ENCODE measurements at regions not wholly inside any gene's neighbourhood (a gene's known extent, or its start where the extent isn't known, plus 50 kb on each side); places are given as distances from the start of the nearest gene placed in this dataset.

- intact Hi-C loops (cut with DNase I) = no loop called here
- 74% methylated on average over 22 of the region's 22 CpGs for WGBS
- ATAC-seq (no peak), DNase-seq (no peak)
- Histone ChIP-seq H3K27me3 (ENCODE audit: control insufficient read depth, insufficient read depth) (peaks cover 3% of the 10 kb centered on the region), H3K4me1 (ENCODE audit: control insufficient read depth, insufficient read depth, low read length) (no peaks in the 10 kb centered on the region), H3K9me3 (ENCODE audit: control insufficient read depth, low read length) (no peaks in the 10 kb centered on the region), H3K27ac (ENCODE audit: low read length) (no peak overlapping the region), H3K4me3 (ENCODE audit: low read length) (no peak overlapping the region)
Measured at GRCh38 chr7:156177422-156178055, 365.3 kb upstream of the SHH start.

- intact Hi-C loops (cut with DNase I) = no loop called here
- H3K27me3 ChIP-seq (ENCODE audit: control insufficient read depth, insufficient read depth) = no peaks in the 10 kb centered on the region
- H3K9me3 ChIP-seq (ENCODE audit: control insufficient read depth, low read length) = no peaks in the 10 kb centered on the region
- H3K27ac ChIP-seq (ENCODE audit: low read length) = no peak overlapping the region
- H3K4me3 ChIP-seq (ENCODE audit: low read length) = no peak overlapping the region
- DNase-seq = no peak
- no peaks in the 10 kb centered on the region for H3K4me1 ChIP-seq (ENCODE audit: control insufficient read depth, insufficient read depth, low read length)
- 86% methylated on average over 7 of the region's 7 CpGs for WGBS
- ATAC-seq = no peak
Measured at GRCh38 chr7:156176039-156176438, 363.8 kb upstream of the SHH start.

DNA sequence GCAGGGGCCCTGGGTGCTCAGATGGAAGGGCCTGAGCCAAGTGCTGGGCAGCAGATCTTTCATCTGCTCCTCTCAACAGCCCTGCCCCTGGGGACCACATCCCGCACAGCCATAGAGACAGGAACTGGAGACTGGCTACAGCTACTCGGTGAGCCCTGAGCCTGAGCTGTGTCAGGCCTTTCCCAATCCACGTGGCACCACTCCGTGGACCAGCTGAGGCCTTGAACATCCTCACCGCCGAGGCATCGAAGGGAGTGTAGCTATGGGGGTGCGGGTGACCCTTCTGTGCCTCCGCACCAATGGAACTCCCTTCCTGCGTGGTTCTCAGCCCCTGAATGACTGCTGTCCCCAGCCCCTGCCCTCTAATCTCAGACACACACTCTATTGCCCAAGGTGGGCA, 362.7 kb upstream of the SHH start:
- WGBS = 82% methylated on average over 10 of the region's 10 CpGs
- Histone ChIP-seq H3K9me3 (ENCODE audit: control insufficient read depth, low read length) (no peaks in the 10 kb centered on the region), H3K4me3 (ENCODE audit: low read length) (no peak overlapping the region), H3K4me1 (ENCODE audit: control insufficient read depth, insufficient read depth, low read length) (no peaks in the 10 kb centered on the region), H3K27ac (ENCODE audit: low read length) (no peak overlapping the region), H3K27me3 (ENCODE audit: control insufficient read depth, insufficient read depth) (no peaks in the 10 kb centered on the region)
- no peak for DNase-seq
- intact Hi-C loops (cut with DNase I) = no loop called here
- no peak for ATAC-seq

- ATAC-seq (no peak), DNase-seq (no peak)
- WGBS = 87% methylated on average over 17 of the region's 17 CpGs
- Histone ChIP-seq H3K9me3 (ENCODE audit: control insufficient read depth, low read length) (no peaks in the 10 kb centered on the region), H3K27ac (ENCODE audit: low read length) (no peak overlapping the region), H3K27me3 (ENCODE audit: control insufficient read depth, insufficient read depth) (no peaks in the 10 kb centered on the region), H3K4me1 (ENCODE audit: control insufficient read depth, insufficient read depth, low read length) (no peaks in the 10 kb centered on the region), H3K4me3 (ENCODE audit: low read length) (no peak overlapping the region)
- intact Hi-C loops (cut with DNase I) = no loop called here
Measured at GRCh38 chr7:156174428-156174827, 362.2 kb upstream of the SHH start.

DNA sequence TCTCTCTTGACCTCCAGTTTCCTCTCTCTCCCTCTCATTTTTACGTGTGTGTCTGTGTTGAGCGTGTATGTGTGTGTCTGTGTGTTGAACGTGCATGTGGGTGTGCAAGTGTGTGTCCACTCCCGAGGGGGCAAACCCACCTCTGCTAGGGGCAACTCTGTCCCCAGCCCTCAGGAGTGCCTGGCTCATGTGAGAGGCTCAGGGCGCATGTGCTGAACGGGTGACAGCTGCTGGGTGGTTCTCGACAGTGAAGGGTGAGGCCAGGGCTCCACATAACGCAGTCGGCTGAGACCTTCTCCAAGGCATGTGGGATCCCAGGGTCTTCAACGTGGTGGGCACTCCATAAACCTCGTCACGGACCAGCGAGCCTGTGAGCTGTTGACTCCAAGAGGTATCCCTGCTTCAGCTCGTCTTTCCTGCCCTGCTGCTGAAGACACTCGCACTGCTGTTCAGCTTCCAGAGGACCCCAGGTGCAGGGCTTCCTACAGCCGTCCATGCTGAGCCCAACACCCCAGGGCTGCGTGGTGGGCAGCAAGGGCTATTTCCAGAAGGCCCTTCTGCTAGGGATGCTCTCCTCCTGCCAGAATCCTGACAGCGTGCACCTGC, 361.6 kb upstream of the SHH start:
- H3K27ac ChIP-seq (ENCODE audit: low read length) = no peak overlapping the region
- H3K4me1 ChIP-seq (ENCODE audit: control insufficient read depth, insufficient read depth, low read length) = no peaks in the 10 kb centered on the region
- WGBS = 79% methylated on average over 18 of the region's 18 CpGs
- no peak for ATAC-seq
- no peak for DNase-seq
- H3K9me3 ChIP-seq (ENCODE audit: control insufficient read depth, low read length) = no peaks in the 10 kb centered on the region
- H3K27me3 ChIP-seq (ENCODE audit: control insufficient read depth, insufficient read depth) = no peaks in the 10 kb centered on the region
- intact Hi-C loops (cut with DNase I) = no loop called here
- no peak overlapping the region for H3K4me3 ChIP-seq (ENCODE audit: low read length)

DNA sequence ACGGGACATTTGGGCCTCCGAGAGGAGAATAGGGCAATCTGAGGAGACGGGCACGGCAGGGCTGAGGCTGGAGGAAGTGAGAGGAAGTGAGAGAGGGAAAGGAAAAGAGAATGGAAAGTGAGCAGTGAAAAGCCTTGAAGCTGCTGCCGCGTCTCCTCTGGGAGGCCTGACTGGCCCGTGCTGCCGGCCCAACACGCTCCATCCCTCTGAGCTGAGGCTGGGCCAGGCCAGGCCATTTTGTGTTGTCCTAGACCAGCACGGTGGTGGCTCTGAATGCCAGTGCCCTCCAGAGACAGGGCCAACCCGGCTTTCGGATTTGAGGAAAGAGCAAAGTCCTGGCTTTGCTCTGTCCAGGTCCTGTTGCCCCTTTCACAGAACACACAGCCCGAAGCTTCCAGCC, 361.1 kb upstream of the SHH start:
- 64% methylated on average over 13 of the region's 13 CpGs for WGBS
- DNase-seq = no peak
- Histone ChIP-seq H3K9me3 (ENCODE audit: control insufficient read depth, low read length) (no peaks in the 10 kb centered on the region), H3K27me3 (ENCODE audit: control insufficient read depth, insufficient read depth) (no peaks in the 10 kb centered on the region), H3K4me1 (ENCODE audit: control insufficient read depth, insufficient read depth, low read length) (no peaks in the 10 kb centered on the region), H3K4me3 (ENCODE audit: low read length) (no peak overlapping the region), H3K27ac (ENCODE audit: low read length) (no peak overlapping the region)
- intact Hi-C loops (cut with DNase I) = no loop called here
- ATAC-seq = no peak

GRCh38 chr7:156172638-156173037, 360.4 kb upstream of the SHH start:
- no peaks in the 10 kb centered on the region for H3K27me3 ChIP-seq (ENCODE audit: control insufficient read depth, insufficient read depth)
- DNase-seq = no peak

GRCh38 chr7:156169474-156170370, 357.5 kb upstream of the SHH start:
- 60% methylated on average over 32 of the region's 32 CpGs for WGBS
- no peaks in the 10 kb centered on the region for H3K4me1 ChIP-seq (ENCODE audit: control insufficient read depth, insufficient read depth, low read length)
- H3K4me3 ChIP-seq (ENCODE audit: low read length) = no peak overlapping the region
- no peak for DNase-seq
- no peaks in the 10 kb centered on the region for H3K9me3 ChIP-seq (ENCODE audit: control insufficient read depth, low read length)
- H3K27me3 ChIP-seq (ENCODE audit: control insufficient read depth, insufficient read depth) = no peaks in the 10 kb centered on the region
- intact Hi-C loops (cut with DNase I) = no loop called here
- no peak for ATAC-seq
- no peak overlapping the region for H3K27ac ChIP-seq (ENCODE audit: low read length)

More at GRCh38 chr7:156172638-156173037, 360.4 kb upstream of the SHH start:
- Histone ChIP-seq H3K9me3 (ENCODE audit: control insufficient read depth, low read length) (no peaks in the 10 kb centered on the region), H3K4me3 (ENCODE audit: low read length) (no peak overlapping the region), H3K4me1 (ENCODE audit: control insufficient read depth, insufficient read depth, low read length) (no peaks in the 10 kb centered on the region), H3K27ac (ENCODE audit: low read length) (no peak overlapping the region)
- 84% methylated on average over 6 of the region's 6 CpGs for WGBS
- intact Hi-C loops (cut with DNase I) = no loop called here
- ATAC-seq = no peak

- ATAC-seq = no peak
- H3K27me3 ChIP-seq (ENCODE audit: control insufficient read depth, insufficient read depth) = no peaks in the 10 kb centered on the region
- intact Hi-C loops (cut with DNase I) = no loop called here
- H3K4me1 ChIP-seq (ENCODE audit: control insufficient read depth, insufficient read depth, low read length) = no peaks in the 10 kb centered on the region
- H3K4me3 ChIP-seq (ENCODE audit: low read length) = no peak overlapping the region
- no peak overlapping the region for H3K27ac ChIP-seq (ENCODE audit: low read length)
- DNase-seq = no peak
- 82% methylated on average over 18 of the region's 18 CpGs for WGBS
- H3K9me3 ChIP-seq (ENCODE audit: control insufficient read depth, low read length) = no peaks in the 10 kb centered on the region
Measured at GRCh38 chr7:156168434-156168833, 356.2 kb upstream of the SHH start.

GRCh38 chr7:156167987-156168386, 355.7 kb upstream of the SHH start:
- DNase-seq = no peak
- Histone ChIP-seq H3K27ac (ENCODE audit: low read length) (no peak overlapping the region), H3K4me1 (ENCODE audit: control insufficient read depth, insufficient read depth, low read length) (no peaks in the 10 kb centered on the region), H3K9me3 (ENCODE audit: control insufficient read depth, low read length) (no peaks in the 10 kb centered on the region), H3K4me3 (ENCODE audit: low read length) (no peak overlapping the region), H3K27me3 (ENCODE audit: control insufficient read depth, insufficient read depth) (no peaks in the 10 kb centered on the region)
- intact Hi-C loops (cut with DNase I) = no loop called here
- no peak for ATAC-seq
- WGBS = 88% methylated on average over 5 of the region's 5 CpGs

GRCh38 chr7:156167417-156167807, 355.1 kb upstream of the SHH start:
- intact Hi-C loops (cut with DNase I) = no loop called here
- no peaks in the 10 kb centered on the region for H3K27me3 ChIP-seq (ENCODE audit: control insufficient read depth, insufficient read depth)
- 84% methylated on average over 10 of the region's 10 CpGs for WGBS
- H3K27ac ChIP-seq (ENCODE audit: low read length) = no peak overlapping the region
- no peaks in the 10 kb centered on the region for H3K9me3 ChIP-seq (ENCODE audit: control insufficient read depth, low read length)
- no peaks in the 10 kb centered on the region for H3K4me1 ChIP-seq (ENCODE audit: control insufficient read depth, insufficient read depth, low read length)
- ATAC-seq = no peak
- no peak for DNase-seq
- no peak overlapping the region for H3K4me3 ChIP-seq (ENCODE audit: low read length)
